ENCODE measurements at regions not wholly inside any gene's neighbourhood (a gene's known extent, or its start where the extent isn't known, plus 50 kb on each side); places are given as distances from the start of the nearest gene placed in this dataset.

DNA sequence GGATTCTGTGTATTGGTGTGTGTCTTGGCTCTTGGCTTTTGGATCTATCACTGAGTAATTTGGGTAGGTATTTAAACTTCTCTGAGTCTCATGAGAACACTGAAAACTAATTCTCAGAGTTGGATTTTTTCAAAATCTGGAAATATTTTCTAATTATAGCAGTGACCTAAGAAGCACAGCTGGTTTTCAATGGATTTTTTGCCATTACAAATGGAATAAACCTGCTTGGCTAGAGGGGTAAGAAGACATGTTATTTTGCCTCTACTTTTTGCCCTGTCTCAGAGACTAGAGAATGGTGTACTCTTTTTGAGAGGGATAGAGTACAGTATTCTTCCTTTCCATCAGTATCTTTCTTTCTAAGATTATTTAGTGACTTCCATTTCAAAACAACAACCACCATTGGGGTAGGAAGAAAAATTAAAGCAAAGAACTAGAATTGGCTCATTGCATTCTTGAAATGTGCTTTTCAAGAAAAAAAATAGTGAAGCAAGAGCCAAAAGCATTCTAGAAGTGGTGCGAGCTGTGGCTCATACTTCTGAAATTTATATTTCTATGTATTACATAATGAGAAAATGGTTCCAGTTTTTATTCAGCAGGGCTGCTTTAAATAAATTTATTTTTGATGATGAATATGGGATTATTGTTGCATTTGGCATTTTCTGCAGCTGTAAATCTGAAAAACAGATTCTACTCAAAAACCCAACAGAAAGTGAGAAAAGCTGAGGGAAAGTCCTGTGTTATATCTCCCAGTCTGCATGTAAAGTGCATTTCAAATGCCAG, 850.2 kb upstream of the SLIT2 start:
- TF ChIP-seq CTCF (IDR thresholded peaks at IDR 0.05) (no peak), POLR2A (IDR thresholded peaks at IDR 0.05) (no peak), EP300 (IDR thresholded peaks at IDR 0.05) (no peak)

All from sigmoid colon (tissue), 4 donors.